Stimulated activated memory B cell treated with anti-CD40 and anti-IgM and Interleukin-4, amounts not matched to agents 10 μg/mL and 1 μg/mL and 100 μg/mL, for 72 hours (primary cell): ENCODE measurements at regions not wholly inside any gene's neighbourhood (a gene's known extent, or its start where the extent isn't known, plus 50 kb on each side); places are given as distances from the start of the nearest gene placed in this dataset.
"Not testable (repeated sequence)": the region's sequence is repeated elsewhere in the genome, so short reads cannot be mapped to it uniquely, and the experiment has no call there.

ENCODE experiments used
- ATAC-seq: fragments of 150-1000 bp; cut with Tn5 transposase; 2 replicates; pipeline ENCODE4 v1.10.0; 2021
- H3K27ac Mint-ChIP-seq: one replicate; pipeline ENCODE4 v1.8.0; 2022; ENCODE audit warnings: mild to moderate bottlenecking, mixed read lengths
- H3K27me3 Mint-ChIP-seq: one replicate; pipeline ENCODE4 v1.8.0; 2022; ENCODE audit warnings: mixed read lengths
- H3K36me3 Mint-ChIP-seq: one replicate; pipeline ENCODE4 v1.8.0; 2022; ENCODE audit warnings: mixed read lengths
- H3K4me1 Mint-ChIP-seq: one replicate; pipeline ENCODE4 v1.8.0; 2022; ENCODE audit warnings: mixed read lengths
- H3K4me3 Mint-ChIP-seq: one replicate; pipeline ENCODE4 v1.8.0; 2022; ENCODE audit warnings: mild to moderate bottlenecking, moderate library complexity, mixed read lengths
- H3K9me3 Mint-ChIP-seq: one replicate; pipeline ENCODE4 v1.8.0; 2022; ENCODE audit warnings: mixed read lengths

GRCh38 chrX:118271775-118272174 is 74.1 kb upstream of the WDR44 start:
- H3K36me3 Mint-ChIP-seq = no peaks in the 10 kb centered on the region
- H3K4me1 Mint-ChIP-seq = no peaks in the 10 kb centered on the region
- ATAC-seq = no peak
- no peak overlapping the region for H3K4me3 Mint-ChIP-seq
- H3K27ac Mint-ChIP-seq = no peak overlapping the region
- H3K9me3 Mint-ChIP-seq = peaks cover 3% of the 10 kb centered on the region
- H3K27me3 Mint-ChIP-seq = no peaks in the 10 kb centered on the region

GRCh38 chrX:118272242-118272641 is 73.7 kb upstream of the WDR44 start:
- H3K27ac Mint-ChIP-seq = no peak overlapping the region
- no peak overlapping the region for H3K4me3 Mint-ChIP-seq
- no peaks in the 10 kb centered on the region for H3K4me1 Mint-ChIP-seq
- H3K9me3 Mint-ChIP-seq = peaks cover 3% of the 10 kb centered on the region
- H3K36me3 Mint-ChIP-seq = no peaks in the 10 kb centered on the region
- no peaks in the 10 kb centered on the region for H3K27me3 Mint-ChIP-seq
- ATAC-seq = no peak

- no peaks in the 10 kb centered on the region for H3K4me1 Mint-ChIP-seq
- H3K4me3 Mint-ChIP-seq = no peak overlapping the region
- no peaks in the 10 kb centered on the region for H3K9me3 Mint-ChIP-seq
- H3K36me3 Mint-ChIP-seq = no peaks in the 10 kb centered on the region
- H3K27me3 Mint-ChIP-seq = no peaks in the 10 kb centered on the region
- ATAC-seq = no peak
- H3K27ac Mint-ChIP-seq = no peak overlapping the region
These were observed 59.7 kb upstream of the WDR44 start for GRCh38 chrX:118286066-118286762.

GRCh38 chrX:118295818-118296217 is 50.1 kb upstream of the WDR44 start:
- H3K36me3 Mint-ChIP-seq, H3K4me1 Mint-ChIP-seq, ATAC-seq, H3K27me3 Mint-ChIP-seq, H3K4me3 Mint-ChIP-seq, H3K27ac Mint-ChIP-seq, H3K9me3 Mint-ChIP-seq: not testable (repeated sequence)
